ENCODE measurements at regions not wholly inside any gene's neighbourhood (a gene's known extent, or its start where the extent isn't known, plus 50 kb on each side); places are given as distances from the start of the nearest gene placed in this dataset.

GRCh38 chr4:8736090-8736825, 135.4 kb downstream of the HMX1 start:
- DNase-seq (ENCODE audit: low read depth) = no peak

DNA sequence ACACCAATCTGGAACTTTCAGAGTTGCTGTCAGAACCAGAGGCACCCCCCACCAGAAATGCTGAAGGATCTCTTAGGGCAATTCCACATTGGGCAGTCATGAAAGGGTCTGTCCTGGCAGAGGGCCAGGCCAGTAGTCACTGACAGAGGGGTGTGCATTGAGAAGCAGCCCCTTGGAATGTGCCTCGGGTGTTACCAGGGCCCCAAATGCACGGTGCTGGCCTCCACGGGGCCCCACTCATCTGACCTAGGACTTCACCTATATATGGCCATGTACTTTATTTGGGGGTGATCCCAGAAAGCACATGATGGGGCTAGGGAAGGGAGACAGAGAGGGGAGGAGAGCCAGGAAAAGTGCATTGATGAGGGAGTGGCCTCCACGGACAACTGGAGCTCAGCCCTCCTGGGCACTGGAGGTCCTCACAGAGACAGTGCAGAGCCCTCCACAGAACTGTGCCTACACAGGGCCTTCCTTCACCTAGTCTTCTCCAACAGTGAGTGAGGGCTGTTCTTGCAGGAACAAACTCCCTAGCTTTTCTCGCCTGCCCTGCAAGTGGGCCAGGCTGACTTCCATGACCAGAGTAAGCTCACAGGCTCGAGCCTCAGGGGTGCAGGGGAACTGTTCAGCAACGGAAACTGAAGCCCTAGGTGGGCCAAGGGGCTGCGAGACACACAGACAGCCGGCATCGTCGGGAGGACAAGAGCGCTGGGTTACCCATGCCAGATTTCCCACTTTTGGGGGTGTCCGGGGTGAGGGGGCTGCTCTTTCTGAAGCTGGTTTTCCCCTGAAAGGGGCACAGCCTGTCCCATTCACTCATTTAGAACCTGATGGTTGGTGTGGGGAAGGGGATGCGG, 136.2 kb downstream of the HMX1 start:
- DNase-seq (ENCODE audit: low read depth) = no peak

DNA sequence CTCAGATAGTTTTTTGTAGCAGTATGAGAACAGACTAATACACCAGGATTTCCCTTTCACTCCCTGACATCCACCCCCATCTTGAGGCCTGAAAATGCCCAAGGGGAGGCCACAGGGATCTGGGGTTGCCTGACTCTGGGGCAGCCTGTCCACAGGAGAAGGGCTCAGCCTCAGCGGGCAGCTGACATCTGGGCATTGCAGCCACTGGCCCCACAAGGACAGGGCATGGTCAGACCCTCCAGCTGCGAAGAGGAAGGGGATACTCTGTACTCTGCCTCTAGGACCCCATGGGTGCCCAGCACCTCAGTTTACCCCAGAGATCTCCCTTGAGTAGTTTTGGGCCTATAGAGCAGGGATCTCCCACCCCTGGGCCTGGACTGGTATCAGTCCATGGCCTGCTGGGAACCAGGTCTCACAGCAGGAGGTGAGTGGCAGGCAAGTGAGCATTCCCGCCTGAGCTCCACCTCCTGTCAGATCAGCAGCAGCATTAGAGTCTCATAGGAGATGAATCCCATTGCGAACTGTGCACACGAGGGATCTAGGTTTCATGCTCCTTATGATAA, 138.9 kb downstream of the HMX1 start:
- DNase-seq (ENCODE audit: low read depth) = no peak

DNA sequence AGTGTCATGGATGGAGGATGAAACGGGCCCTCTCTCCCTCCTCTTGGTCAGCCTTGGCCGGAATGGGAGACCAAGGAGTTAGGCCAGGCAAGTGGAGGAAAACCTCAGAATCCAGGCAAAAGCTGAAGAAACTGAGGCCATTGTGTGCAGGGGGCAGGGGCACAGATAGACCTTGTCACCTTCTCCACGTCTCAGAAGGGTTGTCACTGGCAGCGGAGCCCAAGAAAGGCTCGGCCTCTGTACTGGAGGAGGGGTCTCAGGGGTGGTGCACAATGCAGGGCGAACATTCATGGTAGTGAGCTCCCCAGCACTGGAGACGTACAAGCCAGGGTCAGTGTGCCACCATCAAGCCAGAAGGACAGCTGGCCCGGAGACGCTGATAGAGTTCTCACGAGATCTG, 139.5 kb downstream of the CPZ start:
- no peak for DNase-seq (ENCODE audit: low read depth)

DNA sequence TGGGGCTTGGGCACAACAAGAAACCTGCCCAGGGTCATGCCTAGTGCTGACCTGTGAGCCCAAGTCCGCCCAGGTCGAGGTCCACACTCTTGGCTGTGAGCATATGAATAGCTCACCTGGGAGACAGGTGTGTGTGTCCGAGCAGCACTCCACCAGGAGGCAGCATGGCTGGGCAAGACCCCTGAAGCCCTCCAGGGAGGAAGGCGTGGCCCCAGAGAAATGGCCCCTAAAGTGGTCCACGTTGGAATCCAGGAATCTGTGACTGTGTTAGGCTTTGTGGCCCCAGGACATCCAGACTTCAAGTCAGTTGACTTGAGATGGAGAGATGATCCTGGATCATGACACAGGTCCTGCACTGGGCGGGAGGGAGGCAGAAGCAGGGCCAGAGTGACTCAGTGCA, 138.8 kb downstream of the CPZ start:
- DNase-seq (ENCODE audit: low read depth) = no peak

DNA sequence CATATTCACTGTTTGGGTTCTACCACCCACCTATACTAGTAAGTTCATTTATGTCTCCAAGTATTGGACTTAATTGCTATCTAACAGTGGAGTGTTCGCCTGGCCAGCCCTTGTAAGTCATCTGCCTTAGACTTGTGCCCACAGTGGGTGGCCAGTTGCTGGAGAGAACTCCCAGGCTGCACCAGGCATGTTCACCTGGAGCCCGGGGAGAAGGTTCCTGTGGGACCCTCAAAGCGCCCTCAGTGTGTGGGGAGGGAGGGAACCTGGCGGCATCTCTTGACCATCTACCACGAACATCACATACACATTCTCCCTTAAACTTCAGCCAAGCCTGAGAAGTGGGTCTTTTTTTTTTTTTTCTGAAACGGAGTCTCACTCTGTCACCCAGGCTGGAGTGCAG, 138.1 kb downstream of the CPZ start:
- no peak for DNase-seq (ENCODE audit: low read depth)

DNA sequence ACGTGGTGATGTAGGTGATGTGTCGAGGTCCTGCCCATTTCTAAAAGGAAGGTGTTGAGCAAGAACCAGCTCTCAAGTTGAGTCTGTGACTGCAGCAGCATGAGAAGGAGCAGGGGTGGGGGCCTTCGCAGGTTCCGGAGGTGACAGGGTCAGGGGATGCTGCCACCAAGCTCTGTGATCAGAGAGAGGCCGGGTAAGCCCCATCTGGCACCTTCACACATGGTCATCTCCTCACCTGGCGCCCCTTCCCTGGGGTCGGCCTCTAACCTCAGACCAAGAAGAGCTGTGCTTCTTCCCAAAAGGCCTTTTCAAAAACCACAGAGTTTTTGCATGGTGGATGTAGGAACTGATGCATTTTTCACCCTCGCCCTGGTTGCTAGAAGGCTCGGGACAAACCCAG, 137.6 kb downstream of the CPZ start:
- DNase-seq (ENCODE audit: low read depth) = no peak

DNA sequence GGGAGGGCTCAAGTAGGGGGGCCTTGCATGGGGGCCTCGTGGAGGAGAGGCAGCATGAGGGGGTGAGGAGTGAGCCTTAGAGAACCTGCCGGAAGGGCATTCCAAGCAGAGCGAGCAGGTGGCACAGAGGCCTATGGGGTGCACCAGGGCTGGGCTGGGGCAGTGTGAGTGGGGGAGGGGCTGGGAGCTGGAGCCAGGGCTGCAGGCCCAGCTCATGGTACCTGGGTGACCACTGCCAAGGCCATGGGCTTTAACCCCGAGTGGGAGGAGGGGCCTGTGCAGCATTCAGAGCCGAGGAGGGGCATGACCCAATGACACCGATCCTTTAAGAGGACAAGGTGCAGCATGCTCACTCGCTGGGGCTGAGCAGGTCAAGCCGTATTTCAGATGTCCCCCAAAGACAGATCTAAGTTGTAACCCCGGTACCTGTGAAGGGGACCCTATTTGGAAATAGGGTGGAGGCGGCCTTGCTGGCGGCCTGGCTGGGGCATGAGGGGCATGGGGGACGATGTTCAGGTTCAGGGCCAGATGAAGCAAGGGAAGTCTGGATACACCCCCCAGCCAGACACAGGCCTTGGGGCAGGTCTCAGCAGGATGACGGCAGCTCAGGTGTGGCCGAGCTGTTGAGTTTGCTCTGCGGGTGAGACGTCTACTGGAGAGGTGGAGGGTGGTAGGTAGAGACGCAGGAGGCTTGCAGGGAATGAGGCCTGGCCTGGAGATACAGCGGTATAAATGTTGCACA, 137.0 kb downstream of the CPZ start:
- no peak for DNase-seq (ENCODE audit: low read depth)

- DNase-seq (ENCODE audit: low read depth) = no peak
Observed at GRCh38 chr4:8728536-8729407, 136.2 kb downstream of the CPZ start.

DNA sequence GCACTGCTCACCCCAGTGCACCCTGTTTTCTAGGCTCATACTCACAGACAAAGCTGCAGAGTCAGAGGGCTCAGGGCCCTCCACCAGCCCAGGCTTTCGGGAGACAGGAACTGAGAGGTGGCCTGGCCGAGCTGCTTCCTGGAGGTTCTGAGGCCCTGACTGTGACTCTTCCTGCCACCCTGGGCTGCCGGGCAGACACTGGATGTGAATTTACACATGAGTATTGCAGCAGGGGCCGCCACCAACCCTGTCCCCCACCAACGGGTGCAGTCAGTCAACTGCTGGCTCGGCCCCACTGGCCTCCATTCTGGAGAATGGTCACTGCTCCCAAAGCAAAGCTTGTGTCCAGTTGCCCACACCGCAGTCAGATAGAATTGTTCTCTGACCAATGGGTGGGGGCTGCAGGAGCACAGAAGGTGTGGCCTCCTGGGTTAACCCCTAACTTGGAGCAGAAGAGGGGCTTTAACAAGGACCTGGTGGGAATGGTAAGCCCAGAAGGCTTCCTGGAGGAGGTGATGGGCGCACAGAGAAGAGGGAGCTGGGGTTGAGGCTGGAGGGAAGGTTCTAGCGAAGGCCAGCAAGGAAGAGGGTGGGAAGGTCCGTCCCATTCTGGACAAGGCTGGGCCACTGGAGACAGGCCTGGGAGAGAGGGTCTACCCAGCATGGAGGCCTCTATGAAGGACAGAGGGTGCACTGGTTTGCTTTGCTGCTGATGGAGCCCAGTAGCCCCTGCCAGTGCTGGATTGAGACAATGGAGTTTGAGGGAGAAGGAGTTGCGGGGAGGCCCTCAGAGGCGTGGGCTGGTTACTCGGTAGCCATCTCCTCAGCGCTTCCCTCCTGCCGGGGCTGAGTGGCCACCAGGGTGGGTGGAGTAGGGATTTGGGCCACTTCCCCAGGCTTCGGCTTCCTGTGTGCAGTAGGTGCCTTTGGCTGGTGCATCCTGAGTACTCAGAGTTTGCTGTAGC, 135.3 kb downstream of the CPZ start:
- DNase-seq (ENCODE audit: low read depth) = no peak

GRCh38 chr4:8727131-8727530, 134.6 kb downstream of the CPZ start:
- DNase-seq (ENCODE audit: low read depth) = no peak

DNA sequence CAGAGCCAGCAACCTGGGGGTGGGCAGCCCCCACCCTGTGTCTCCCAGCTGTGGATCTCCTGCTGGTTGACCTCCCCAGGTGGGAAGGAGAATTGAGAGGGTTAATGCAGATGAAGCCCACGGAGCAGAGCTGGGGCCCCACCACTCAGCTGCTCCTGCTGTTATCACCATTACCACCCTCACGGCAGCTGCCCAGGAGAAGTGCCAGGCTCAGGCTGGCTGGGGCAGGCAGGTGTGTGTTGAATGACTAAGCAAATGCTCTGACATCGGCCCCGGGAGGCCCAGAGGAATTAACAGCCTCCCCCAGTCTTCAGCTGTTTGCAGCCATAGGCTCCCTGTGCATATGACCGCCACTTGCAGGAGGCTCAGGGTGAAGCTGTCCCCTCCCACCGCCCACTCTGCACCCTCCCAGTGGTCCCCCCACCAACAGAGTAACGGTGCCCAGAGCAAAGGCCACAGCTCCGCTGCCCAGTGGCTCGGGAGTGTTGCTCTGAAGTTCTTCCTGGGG, 133.8 kb downstream of the CPZ start:
- DNase-seq (ENCODE audit: low read depth) = peak; percentile 16

DNA sequence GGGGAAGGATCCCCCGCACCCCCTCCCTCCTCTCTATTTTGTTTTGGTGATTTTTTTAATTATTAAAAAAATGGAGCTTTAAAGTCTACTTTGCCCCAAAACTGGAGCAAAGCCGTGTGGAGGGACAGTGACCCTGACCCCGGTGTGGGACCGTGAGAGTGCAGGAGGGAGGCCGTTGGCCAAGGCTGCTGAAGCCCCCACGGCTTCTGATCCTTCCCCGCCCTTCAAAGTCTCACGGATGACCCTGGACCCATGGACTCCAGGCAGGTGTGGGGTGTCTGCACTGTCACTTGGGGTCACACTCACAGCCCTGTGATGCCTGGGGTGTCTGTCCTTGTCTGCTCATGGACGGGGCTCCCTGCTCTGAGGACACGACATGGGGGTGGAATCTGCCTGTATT, 133.3 kb downstream of the CPZ start:
- no peak for DNase-seq (ENCODE audit: low read depth)

DNA sequence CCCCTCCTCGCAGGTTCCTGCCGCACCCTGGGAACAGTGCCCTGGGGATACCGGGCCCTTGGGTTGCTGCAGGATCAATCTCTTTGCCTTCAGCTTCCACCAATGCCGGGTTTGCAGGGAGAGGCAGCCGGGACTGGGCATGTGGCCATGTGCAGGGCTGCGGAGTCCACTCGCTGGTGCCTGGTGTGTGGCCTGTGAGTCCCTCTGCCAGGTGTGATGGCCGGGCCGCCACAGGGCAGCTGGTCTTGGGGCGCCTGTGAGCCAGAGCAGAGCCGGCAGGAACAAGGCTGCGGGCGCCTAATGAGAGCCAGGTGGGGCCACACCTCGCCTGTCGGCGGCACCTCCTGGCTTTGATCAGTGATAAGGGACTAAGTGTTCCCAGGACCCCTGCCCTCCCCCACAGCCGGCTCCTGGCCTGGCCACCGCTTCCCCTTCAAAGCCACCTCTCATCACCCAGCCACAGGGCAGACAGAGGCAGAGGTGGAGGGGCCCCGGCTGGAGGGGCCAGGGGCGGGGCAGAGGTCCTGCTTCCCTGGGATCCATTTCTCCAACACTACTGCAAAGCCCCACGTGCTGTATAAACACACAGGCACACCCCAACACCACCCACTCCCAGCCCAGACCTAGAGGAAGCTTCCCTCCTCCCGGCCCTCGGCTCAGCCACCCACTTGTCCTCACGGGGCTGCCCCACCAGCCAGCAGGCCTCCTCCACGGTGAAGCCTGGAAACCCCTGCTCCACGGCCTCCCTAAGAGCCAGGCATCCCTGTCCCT, 132.7 kb downstream of the CPZ start:
- DNase-seq (ENCODE audit: low read depth) = peak; percentile 2

- DNase-seq (ENCODE audit: low read depth) = no peak
Observed at GRCh38 chr4:8724436-8725070, 132.0 kb downstream of the CPZ start.

DNA sequence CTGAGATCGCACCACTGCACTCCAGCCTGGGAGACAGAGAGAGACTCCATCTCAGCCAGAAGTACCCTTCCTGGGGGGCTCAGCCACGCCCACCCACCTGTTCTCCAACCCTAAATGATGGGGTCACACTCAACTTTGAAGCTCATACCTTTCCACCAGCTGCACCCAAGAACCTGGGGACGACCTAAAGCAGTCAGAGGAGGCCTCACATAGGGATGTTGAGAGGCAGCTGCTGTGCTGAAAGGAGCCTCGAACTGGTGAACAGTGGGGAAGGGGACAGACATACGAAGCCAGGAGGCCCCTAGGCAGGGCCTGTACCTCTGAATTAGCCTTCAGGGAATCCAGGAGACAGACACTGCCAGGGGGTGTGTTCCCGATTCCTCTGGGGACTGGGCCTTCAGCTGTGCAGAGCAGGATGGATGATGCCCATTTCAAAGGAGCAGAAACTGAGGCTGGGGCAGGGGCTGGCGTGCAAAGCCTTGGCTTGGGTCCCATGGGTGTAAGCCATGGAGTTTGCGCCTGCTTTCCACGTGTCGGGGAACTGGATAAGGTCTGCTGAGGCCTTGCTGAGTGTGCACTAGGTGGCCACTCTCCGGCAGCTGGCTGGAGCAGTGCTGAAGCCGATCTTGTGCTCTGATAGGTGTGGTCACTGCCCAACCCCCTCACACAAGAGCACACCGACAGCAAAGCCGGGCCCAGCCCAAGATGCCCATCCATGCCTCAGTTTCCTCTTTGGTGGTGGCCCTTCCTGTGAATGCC, 130.8 kb downstream of the CPZ start:
- no peak for DNase-seq (ENCODE audit: low read depth)

GRCh38 chr4:8722556-8722955, 130.0 kb downstream of the CPZ start:
- DNase-seq (ENCODE audit: low read depth) = no peak

Data from myocyte (in vitro differentiated cells).